DMS79 treated with DMSO at 0.1 percent for 48 hours (cell line): ENCODE measurements at regions not wholly inside any gene's neighbourhood (a gene's known extent, or its start where the extent isn't known, plus 50 kb on each side); places are given as distances from the start of the nearest gene placed in this dataset.

Source experiments
- DNase-seq: peaks from one replicate; lab custom pipeline; 2025; lab: John Stamatoyannopoulos, UW

DNA sequence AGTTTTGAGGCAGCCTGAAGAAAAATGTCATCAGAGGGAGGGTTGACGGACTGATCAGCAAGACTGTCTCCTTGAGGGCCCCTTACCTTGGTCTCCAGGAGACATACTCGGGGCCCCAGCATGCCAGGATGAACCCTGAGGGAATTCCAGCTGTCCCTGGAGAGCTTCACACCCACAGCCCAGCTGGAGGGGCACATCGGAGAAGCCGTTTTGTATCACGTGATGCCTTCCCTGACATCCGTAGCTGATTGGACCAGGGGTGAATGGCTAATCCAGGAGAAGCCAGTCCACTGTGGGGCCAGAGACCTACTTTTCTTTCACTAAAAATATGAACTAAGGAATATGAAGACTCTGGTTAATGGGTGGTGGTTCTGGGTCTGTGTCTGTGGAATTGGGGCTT, 86.0 kb upstream of the TP53I11 start:
- no peak for DNase-seq

DNA sequence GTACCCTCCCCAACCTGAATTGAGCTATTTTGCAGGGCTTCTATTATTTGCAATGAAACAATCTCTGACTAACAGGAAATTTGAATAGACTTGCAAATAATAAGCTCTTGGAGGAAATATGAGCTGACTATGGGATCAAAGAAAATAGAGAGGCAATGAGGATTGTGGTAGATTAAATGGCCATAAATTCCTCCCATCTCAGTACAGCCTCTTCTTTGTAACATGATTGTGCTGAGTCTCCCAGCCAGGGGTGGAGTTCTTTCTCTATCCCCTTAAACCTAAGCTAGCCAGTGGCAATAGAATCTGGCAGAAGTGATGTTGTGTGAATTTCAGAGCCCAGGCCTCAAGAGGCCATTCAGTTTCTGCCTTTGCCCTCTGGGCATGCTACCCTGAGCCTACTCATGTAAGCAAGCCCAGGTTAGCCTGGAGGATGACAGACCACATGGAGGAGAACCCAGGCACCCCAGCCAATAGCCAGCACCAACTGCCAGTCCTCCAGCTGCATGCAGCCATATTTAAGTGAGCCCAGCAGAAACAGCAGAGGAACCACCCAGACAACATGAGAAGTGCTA, 86.8 kb upstream of the TP53I11 start:
- DNase-seq = peak; percentile 41

DNA sequence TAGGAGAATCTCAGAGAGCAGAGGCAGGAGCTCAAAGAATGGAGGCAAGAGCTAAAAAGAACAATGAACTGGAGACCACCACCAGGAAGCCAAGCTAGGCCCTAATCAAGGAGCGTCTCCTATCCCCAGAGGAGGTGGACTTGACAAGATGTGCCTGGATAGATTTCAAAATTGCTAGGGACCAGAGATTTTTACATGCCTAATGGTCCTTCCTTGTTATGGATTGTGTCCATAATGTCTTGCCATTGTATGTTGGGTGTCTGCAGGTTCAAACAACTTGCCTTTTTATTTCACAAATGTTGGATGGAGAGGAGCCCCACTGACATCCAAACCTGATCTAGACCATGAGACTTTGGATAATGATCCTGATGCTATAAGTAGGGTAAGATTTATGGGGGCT, 88.2 kb upstream of the TP53I11 start:
- DNase-seq = no peak

DNA sequence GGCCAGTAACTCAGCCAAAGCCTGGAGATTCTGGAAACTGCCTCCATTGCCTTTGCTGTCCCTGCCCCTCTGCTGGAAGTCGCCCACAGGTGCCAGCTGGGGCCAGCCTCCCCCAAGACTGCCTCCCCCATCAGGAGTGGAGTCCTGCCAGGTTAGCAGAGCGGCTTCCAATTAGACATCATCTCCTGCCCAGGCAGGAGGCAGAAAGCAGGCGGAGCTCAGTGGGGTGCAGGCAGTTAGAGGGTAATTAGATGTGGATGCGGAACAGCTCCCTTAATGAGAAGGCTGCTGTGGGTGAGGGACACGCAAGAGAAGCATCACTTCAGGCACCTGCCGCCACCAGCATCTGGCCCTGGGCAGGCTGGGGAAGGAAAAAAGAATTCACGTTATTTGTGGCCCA, 90.9 kb upstream of the TP53I11 start:
- DNase-seq = peak; percentile 88

DNA sequence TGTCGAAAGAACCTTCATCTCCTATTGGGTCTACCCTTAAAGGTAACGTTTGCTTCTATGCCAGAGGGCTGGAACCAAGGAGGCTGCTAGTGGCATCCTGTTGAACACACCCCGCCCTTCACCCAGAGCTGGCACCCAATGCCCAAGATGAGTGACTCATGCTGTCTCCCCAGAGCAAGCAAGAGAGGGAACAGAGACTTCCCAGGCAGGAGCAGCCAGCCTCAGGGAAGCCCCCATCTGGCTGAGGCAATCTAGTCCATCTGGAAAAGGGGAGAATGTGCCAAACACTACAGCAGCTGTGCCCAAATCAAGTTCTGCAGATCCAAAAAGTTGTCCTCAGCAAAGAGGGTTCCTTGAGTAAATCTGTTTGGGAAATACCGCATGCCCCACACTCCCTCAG, 91.9 kb upstream of the TP53I11 start:
- DNase-seq = no peak

DNA sequence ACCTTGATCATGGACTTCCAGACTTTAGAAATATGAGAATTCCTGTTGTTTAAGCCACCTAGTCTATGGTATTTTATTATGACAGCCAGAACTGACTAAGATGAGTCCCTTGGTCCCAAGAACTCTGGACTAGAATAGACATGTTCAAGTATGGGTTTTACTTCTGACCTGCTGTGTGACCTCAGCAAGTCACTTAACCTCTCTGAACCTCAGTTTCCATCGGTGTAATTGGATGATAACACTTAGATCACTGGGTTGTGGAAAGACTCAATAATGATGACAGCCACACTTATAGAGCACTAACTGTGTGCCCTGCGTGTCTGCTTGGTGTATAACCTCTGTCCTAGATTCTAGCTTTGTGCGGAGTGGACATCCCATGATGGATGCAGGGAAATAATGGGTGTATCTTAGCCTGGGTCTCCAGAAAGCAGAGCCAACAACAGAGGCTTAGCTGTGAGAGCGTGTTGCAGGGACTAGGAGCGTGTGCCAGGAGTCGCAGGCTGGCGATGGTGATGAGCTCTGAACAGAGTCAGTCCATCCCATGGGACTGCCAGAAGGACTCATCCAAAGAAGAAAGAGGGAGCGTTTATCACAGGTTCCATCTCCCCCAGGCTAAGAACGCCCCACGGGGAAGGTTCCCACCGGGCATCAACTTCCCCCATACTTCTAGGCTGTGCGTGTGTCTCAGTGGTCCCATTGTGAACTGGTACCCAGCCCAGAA, 93.2 kb upstream of the TP53I11 start:
- DNase-seq = no peak

DNA sequence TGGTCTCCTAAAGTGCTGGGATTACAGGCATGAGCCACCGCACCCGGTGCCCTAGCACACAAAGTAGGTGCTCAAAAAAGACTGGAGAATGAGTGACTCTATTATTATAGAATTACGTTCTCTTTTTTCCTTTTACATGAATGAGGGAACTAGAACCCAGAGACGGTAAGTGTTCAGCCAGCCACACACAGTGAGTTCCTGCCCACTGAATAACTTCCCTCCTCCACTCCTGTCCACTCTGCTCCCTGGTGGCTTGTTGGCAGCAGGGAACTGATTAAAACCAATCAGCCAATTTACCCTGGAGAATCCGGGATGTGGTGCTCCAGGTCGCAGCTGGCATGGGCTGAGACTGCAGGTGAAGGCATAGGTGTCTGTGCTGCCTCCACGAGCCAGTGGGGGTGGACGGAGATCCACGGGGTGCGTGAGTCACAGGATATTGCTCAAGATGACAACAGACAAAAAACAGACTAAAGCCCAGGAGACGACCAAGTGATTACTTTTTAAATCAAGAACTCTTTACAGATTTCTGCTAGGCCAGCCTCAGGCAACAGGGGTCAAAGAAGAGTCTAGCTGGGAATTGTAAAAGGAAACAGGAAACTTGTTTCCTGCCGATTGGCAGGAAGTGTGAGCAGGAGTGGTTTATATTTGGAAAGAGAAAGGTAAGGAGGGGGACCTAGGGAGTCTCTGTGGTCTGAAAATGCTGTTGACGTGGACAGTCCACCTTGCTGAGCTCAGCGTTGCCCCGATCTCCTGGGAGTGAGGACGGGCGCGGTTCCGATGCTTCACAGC, 95.2 kb upstream of the TP53I11 start:
- DNase-seq = no peak

DNA sequence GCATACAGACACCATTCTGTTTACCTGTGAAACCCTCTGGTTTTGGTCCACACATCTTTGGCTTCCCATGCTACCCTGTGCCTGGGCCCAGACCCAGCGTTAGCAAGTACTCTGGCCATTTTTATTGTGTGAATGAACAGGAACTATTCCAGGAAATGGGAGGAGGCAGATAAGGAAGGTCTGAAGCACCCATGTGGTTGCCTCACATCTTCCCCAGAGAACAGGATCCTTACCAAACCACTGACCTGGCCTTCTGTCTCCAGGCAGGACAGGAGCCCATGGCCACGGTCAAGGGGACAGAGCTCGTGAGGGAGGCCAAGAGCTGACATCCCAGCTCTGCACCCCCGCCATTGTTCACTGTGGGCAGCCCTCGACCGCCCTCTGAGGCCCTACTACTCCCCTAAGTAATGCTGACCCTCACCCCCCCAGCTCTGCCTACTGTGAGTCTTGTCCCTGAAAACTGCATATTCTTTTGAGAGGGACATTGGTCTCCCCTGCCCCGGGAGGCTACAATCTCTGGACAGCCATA, 97.7 kb upstream of the TP53I11 start:
- no peak for DNase-seq

DNA sequence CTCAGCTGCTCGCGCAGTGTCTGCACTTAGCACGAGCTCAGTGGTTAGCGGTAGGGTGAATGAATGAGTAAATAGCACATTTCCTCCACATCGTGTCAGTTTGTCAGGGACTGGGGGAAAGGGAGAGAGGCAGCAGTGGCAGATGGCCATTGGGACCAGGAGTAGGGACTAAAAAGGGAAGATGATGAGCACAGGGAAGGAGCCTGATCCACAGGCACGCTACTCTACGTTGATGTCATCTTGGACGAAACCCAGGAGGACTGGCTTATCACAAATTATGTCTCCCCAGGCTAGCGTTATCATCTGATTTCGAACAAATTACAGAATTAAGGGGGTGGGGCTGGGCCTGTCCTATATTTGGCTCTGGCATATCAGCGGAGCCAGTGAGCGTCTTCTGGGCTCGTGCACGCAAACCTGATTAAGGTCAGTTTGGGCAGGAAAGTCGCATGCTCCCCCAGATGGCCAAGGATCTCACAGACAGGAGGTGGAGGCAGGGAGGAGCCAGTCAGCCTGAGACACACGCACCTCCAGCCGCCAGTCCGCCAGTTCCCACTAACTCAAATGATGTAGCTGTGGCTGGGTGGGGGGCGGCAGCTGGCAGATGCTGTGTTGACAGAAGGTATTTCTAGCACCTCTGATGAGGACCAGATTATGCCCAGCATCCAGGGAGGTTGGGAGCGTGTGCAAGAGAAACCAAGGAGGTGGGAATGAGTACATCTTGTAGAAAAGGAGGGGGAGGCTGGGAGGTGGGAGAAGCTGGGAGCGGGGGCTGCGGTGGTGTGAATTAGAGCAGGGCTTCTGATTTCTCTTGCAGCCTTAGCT, 97.4 kb upstream of the PRDM11 start:
- DNase-seq = no peak

DNA sequence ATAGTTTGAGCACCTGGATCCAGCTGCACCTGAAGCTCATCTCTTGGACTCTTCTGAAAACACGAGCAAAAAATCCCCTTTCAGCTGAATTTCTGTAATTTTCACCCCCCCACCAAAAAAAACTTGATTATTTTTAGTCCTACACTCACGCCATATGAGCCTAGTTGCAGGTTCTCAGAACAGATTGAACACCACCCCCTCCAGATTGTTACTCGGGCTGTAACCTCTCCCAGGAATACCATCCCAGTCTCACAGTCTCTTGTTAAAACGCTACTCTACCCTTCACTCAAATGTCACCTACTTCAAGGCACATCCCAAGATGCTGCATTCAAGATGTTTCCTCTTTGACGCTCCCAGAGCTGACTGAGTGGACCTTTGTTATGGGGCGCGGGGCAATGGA, 96.3 kb upstream of the PRDM11 start:
- no peak for DNase-seq

DNA sequence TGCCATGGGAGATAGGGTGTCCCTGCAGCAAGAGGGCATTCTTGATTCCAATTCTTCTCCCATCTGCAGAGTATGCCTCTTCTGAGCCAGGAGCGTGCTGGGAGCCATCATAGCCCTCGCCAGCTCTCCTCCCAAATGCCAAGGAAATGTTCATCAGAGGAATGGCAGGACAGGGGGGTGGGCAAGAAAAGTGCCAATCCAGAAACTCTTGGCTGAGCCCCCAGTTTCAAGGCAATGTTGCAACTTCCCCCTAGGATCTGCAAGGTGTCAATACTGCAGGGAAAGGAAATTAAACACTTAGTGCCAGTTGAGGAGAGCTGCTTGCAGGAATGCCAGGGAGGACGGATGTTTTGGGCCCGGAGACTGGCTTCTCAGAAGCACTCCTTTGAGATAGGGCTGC, 94.8 kb upstream of the PRDM11 start:
- no peak for DNase-seq

DNA sequence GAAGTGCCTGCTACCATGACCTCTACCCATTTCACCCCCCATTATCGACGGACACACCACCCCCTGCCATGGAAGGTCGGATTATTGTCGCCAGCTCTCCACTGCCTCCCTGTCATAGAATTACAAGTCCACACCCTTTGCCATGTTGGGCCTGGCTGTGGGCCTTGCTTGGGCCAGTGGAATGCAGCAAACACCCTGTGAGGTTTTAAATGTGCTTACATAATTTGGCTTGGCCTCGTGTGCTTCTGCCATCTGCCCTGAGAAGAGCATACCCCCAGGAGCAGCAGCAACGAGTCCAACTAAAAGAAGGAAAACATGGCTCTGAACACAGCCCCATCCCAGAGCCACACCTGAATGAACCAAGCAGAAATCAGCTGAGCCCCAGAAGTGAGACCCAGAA, 94.1 kb upstream of the PRDM11 start:
- no peak for DNase-seq

DNA sequence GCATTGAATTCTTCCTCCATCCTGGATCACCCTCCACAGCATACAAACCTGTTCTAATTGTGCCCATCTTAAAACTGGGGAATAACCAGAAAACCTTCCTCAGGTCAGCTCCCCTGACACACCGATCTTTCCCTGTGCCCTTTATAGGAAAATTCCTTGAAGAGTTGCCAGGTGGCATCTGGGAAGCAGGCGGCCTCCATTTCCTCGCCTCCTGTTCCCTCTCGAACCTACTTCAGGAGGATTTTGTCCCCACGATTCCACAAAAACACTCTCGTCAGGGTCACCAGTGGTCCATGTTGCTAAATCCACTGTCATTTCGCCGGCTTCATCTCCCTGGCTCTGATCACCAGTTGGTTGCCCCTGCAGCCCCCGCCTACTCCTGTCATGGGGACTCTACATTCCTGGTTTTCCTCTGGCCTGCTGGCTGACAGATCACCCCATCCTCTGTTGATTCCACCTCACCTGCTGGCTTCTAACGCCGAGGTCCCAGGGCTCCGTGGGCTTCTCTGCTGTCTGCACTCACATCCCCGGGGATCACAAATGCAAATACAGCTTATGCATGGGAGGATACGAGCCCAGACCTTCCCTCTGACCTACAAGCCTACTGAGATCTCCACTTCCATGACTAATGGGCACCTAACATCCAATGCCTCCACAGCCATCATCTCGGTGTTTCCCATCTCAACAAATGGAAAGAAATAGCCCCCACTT, 92.5 kb upstream of the PRDM11 start:
- no peak for DNase-seq

DNA sequence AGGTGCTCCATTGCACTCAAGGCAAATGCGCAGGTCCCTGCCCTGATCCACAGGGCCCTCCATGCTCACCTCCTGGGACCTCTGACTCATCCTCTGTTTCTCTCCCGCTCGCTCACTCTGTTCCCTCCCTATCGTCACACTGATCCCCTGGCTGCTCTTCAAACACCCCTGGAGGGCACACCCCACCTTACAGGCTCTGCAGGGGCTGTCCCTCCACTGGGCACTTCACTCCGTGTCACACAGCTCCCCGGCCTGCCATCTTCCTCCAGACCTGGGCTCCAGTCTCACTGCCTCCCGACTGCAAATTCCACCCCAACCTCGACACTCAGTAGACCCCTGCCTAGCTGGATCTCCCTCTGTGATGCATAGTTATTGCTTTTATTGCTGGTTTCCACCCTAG, 91.5 kb upstream of the PRDM11 start:
- no peak for DNase-seq

DNA sequence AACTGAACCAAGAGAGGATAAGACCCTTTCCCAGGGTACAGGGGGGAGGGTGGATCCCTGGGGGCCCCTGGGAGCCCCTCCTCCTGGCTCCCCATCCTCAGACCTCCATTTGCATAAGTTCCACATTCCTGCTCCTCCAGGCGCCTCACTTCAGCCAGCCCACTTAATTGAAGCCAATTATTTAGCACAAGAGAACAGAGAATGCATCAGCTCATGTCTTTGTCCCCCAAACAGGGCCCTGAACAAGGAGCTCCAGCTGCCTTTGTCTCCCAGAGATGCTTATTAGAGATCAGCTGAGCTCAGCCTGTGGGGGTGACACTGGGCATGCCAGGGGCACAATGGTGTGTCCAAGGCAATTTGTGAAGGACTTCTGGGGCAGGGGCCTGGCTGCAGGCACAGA, 89.9 kb upstream of the PRDM11 start:
- no peak for DNase-seq

DNA sequence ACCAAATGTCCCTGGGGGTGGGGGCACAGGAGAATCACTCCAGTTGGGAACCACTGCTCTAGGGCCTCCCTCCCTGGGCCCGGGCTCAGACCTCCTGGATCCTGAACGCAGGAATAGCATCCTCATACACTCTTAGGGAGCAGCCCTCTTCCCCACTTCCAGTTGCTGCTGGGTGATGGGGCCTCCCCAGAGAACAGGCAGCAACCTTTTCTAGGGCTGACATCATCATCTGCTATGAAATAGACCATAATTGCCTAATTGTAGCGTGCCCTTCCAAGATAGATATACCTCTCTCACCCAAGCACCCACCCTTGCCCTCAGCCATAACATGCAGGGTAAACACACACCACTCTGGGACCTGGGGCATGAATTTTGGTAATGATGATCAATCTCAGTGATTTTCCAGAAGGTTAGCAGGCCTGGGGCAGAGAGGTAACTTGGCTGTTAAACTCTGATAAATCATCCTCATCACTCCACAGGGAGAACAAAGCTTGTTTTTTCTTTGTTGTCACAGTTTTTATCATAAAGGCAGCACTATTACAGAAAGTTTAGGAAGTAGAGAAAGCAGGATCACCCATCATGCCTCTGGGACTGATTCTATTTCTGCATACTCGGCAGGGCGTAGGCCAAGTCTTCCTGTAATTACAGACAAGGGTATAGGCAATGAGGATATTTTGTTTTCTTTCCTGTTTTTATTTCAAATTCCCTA, 88.3 kb upstream of the PRDM11 start:
- no peak for DNase-seq

DNA sequence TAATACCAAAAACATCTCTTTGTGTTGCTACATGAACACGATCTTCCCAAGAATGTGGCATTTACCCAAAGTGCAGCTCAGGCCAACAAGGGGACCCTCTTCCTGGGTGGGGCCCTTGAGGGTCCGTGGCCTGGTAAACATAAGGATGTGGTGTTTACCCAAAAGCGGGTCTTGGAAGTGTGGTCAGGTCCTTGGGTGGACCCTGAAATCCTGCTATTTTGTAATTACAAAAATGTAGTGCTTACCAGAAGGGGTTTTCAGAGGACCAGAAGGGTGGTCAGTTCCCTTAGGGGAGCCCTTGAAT, 87.8 kb upstream of the PRDM11 start:
- no peak for DNase-seq

DNA sequence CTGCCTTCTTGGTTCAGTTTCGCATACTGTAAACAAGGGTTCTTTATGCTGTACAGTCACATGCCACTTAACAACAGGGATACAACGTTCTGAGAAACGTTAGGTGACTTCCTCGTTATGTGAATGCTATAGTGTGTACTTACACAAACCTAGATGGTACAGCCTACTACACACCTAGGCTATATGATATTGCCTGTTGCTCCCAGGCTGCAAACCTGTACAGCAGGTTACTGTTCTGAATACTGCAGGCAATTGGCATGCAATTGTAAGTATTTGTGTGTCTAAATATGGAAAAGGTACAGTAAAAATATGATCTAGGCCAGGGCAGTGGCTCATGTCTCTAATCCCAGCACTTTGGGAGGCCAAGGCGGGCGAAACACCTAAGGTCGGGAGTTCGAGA, 85.7 kb upstream of the PRDM11 start:
- no peak for DNase-seq

DNA sequence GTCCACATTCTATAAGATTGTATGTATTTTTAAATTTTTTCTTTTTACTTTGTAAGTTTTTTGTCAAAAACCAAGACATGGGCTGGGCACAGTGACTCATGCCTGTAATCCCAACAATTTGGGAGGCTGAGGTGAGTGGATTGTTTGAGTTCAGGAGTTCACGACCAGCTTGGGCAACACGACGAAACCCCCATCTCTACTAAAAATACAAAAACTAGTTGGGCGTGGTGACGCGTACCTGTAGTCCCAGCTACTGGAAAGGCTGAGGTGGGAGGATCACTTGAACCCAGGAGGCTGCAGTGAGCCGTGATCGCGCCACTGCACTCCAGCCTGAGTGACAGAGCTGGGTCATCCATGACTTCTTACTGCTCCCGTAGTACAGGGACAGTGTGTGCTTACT, 84.8 kb upstream of the PRDM11 start:
- no peak for DNase-seq

DNA sequence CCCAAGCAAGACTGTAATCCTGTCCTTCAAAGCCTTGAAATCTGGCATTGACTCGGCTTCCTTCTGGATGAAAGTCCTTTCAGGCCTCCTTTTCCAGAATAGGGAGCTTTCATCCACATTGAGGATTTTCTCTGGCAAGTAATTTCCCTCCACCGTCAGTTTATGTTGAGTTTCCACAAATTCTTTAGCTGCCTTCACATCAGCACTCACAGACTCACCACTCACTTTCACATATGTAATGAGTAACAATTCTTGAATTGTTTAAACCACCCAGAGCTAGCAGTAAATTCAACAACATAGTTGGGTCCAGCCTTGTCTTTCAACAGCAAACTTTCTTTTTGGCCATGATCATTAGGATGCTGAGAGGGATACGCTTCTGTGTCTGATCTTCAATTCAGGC, 84.3 kb upstream of the PRDM11 start:
- no peak for DNase-seq

DNA sequence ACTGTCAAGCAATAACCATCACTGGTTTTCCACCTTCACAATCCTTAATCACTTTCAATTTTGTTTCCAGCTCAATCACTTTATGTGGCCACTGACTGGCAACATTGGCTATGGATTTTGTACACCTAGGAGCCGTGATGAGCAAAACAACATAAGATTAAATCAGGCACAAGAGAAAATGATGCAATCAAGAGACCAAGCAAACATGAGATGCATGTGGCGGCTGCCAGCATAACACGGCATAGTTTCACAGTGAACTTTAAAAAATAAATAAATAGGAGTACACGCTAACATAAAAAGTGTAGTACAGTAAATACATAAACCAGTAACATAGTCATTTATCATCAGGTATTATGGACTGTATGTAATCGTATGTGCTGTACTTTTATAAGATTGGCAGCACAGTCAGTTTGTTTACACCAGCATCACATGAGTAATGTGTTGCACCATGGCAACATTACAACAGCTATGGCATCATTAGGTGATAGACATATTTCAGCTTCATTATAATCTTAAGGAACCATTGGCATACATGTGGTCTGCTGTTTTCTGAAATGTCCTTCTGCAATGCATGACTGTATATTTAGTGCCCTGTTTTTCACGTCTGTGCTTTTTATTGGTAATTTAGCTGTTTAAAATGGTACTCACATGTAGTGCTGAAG, 83.3 kb upstream of the PRDM11 start:
- DNase-seq = no peak
